Mesendoderm (in vitro differentiated cells): ENCODE measurements at regions not wholly inside any gene's neighbourhood (a gene's known extent, or its start where the extent isn't known, plus 50 kb on each side); places are given as distances from the start of the nearest gene placed in this dataset.
A peak's percentile ranks its signal among the peaks of the same experiment; 100 is the strongest.

Experiments used
- DNase-seq: peaks from one replicate; pipeline ENCODE4 v3.0.0; 2013
- H2AK5ac ChIP-seq: 2 replicates; pipeline ENCODE4 v1.6.1; 2013; ENCODE audit warnings: low read length, inconsistent platforms
- H2BK120ac ChIP-seq: 2 replicates; pipeline ENCODE4 v1.6.1; 2013; ENCODE audit warnings: low read depth, mild to moderate bottlenecking, low read length, moderate library complexity, mixed read lengths
- H2BK15ac ChIP-seq: replicated peaks from 2 replicates; pipeline ENCODE4 v1.6.1; 2013; ENCODE audit warnings: low read depth, mild to moderate bottlenecking, moderate library complexity
- H2BK5ac ChIP-seq: 2 replicates; pipeline ENCODE4 v1.6.1; 2013; ENCODE audit warnings: low read length, inconsistent platforms
- H3K18ac ChIP-seq: 2 replicates; pipeline ENCODE4 v1.6.1; 2013; ENCODE audit warnings: mild to moderate bottlenecking, low read length, mixed read lengths
- H3K23ac ChIP-seq: one replicate; pipeline ENCODE4 v1.6.1; 2013; ENCODE audit warnings: low read length
- H3K27ac ChIP-seq: 2 replicates; pipeline ENCODE4 v1.5.1; 2013; ENCODE audit warnings: low read depth, mild to moderate bottlenecking, inconsistent platforms, low read length, moderate library complexity
- H3K27me3 ChIP-seq: 2 replicates; pipeline ENCODE4 v1.6.1; 2013; ENCODE audit warnings: low read length, control low read depth, mild to moderate bottlenecking, inconsistent platforms; ENCODE audit not compliant: insufficient read depth, poor library complexity
- H3K36me3 ChIP-seq: 2 replicates; pipeline ENCODE4 v1.6.1; 2013; ENCODE audit warnings: low read length, inconsistent platforms; ENCODE audit not compliant: control insufficient read depth, insufficient read depth
- H3K4ac ChIP-seq: one replicate; pipeline ENCODE4 v1.6.1; 2013; ENCODE audit warnings: low read depth, mild to moderate bottlenecking, low read length, moderate library complexity
- H3K4me1 ChIP-seq: 2 replicates; pipeline ENCODE4 v1.6.1; 2013; ENCODE audit warnings: low read depth, low read length, inconsistent platforms; ENCODE audit not compliant: control insufficient read depth
- H3K4me2 ChIP-seq: 2 replicates; pipeline ENCODE4 v1.6.1; 2013; ENCODE audit warnings: low read length
- H3K4me3 ChIP-seq: 2 replicates; pipeline ENCODE4 v1.5.1; 2013; ENCODE audit warnings: mild to moderate bottlenecking, low read length
- H3K56ac ChIP-seq: one replicate; pipeline ENCODE4 v1.6.1; 2013; ENCODE audit warnings: low read length
- H3K79me1 ChIP-seq: 2 replicates; pipeline ENCODE4 v1.6.1; 2013; ENCODE audit warnings: low read length, inconsistent platforms
- H3K79me2 ChIP-seq: 2 replicates; pipeline ENCODE4 v1.6.1; 2013; ENCODE audit warnings: mild to moderate bottlenecking, low read length; ENCODE audit not compliant: control insufficient read depth, insufficient read depth
- H3K9ac ChIP-seq: 2 replicates; pipeline ENCODE4 v1.6.1; 2013; ENCODE audit warnings: low read length, inconsistent platforms
- H4K5ac ChIP-seq: one replicate; pipeline ENCODE4 v1.6.1; 2013; ENCODE audit warnings: low read length
- H4K8ac ChIP-seq: one replicate; pipeline ENCODE4 v1.6.1; 2013; ENCODE audit warnings: low read depth, mild to moderate bottlenecking, control low read depth, low read length, moderate library complexity
- WGBS: extraction: QIAGEN DNeasy Blood & Tissue Kit; methylation state at CpG from one replicate; pipeline ENCODE4 v1.1.7; 2013; ENCODE audit warnings: low lambda C conversion rate, missing lambda C conversion rate; ENCODE audit not compliant: insufficient coverage; ENCODE audit errors: extremely low coverage; 5-methylcytosine and 5-hydroxymethylcytosine counted together

DNA sequence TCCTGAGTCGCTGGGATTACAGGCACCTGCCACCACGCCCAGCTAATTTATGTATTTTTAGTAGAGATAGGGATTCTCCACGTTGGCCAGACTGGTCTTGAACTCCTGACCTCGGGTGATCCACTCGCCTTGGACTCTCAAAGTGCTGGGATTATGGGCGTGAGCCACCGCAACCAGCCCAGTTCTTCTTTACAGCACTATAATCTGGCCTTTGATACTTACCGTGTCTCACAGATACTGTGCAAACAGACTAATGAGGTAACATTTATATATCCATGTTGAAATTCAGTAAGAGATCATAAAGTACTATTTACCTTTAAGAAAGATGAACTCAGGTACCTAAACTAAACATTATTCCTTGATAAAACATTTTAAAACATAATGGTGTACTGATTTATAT is 121.8 kb upstream of the PRR20A start:
- no peak overlapping the region for H2BK5ac ChIP-seq
- H3K79me1 ChIP-seq, result no peaks in the 10 kb centered on the region
- no peak overlapping the region for H2BK15ac ChIP-seq
- H4K5ac ChIP-seq, result no peak overlapping the region
- no peaks in the 10 kb centered on the region for H3K4me1 ChIP-seq
- no peak overlapping the region for H3K23ac ChIP-seq
- H3K4ac ChIP-seq, result no peak overlapping the region
- H2AK5ac ChIP-seq, result no peak overlapping the region
- WGBS, result no CpG with 5 or more reads among the region's 8 CpGs
- H4K8ac ChIP-seq, result no peak overlapping the region
- no peak overlapping the region for H3K4me2 ChIP-seq
- H3K79me2 ChIP-seq, result no peaks in the 10 kb centered on the region
- H2BK120ac ChIP-seq, result no peak overlapping the region
- H3K56ac ChIP-seq, result no peak overlapping the region
- H3K4me3 ChIP-seq, result no peak overlapping the region
- H3K27ac ChIP-seq, result no peak overlapping the region
- no peak overlapping the region for H3K9ac ChIP-seq
- no peak for DNase-seq
- no peaks in the 10 kb centered on the region for H3K27me3 ChIP-seq
- no peaks in the 10 kb centered on the region for H3K36me3 ChIP-seq
- H3K18ac ChIP-seq, result no peak overlapping the region

DNA sequence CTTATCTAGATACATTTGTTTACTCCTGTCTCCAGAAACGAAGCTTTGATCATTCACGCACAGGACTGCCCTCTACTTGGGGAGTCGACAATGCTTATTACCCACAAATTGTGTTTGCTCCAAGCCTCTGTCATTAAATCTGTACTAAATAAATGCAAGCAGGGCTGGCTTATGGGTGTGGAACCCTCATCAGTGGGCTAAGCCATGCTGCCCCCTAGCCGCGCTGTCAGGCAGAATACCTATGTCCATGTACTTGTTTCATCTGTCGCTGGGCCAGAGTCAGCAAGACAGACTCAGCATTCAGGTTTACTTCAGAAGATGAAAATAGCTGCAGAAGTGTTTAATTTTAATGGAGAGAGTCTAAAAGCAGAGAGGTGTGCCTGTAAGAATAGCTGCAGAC is 110.0 kb upstream of the PRR20A start:
- no peak overlapping the region for H2BK15ac ChIP-seq
- H3K4me1 ChIP-seq, result no peaks in the 10 kb centered on the region
- H2BK120ac ChIP-seq, result no peak overlapping the region
- no peak for DNase-seq
- no CpG with 5 or more reads among the region's 6 CpGs for WGBS
- no peak overlapping the region for H2BK5ac ChIP-seq
- H3K27me3 ChIP-seq, result no peaks in the 10 kb centered on the region
- H2AK5ac ChIP-seq, result no peak overlapping the region
- no peak overlapping the region for H3K9ac ChIP-seq
- H3K79me1 ChIP-seq, result no peaks in the 10 kb centered on the region
- H3K79me2 ChIP-seq, result no peaks in the 10 kb centered on the region
- H3K36me3 ChIP-seq, result no peaks in the 10 kb centered on the region
- H3K27ac ChIP-seq, result no peak overlapping the region
- H3K4ac ChIP-seq, result no peak overlapping the region
- H3K56ac ChIP-seq, result no peak overlapping the region
- H3K4me2 ChIP-seq, result no peak overlapping the region
- no peak overlapping the region for H4K8ac ChIP-seq
- no peak overlapping the region for H3K23ac ChIP-seq
- no peak overlapping the region for H3K4me3 ChIP-seq
- no peak overlapping the region for H4K5ac ChIP-seq
- no peak overlapping the region for H3K18ac ChIP-seq

DNA sequence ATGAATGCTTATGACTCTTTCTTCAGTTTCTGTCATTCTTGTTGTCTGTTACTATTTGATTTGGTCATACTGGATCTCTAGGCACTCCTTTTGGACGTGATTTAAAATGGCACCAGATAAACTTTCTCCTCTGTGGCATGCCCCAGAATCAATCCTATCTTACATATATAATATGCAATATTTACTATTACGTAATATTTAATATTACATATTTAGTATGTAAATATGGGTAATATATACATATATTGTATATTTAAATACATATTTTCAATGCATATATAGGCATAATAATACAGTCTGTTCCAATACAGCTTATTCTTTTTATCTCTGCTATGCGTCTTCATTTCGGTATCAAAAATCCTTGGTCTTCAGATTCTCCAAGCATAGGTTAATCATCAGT is 104.4 kb upstream of the PRR20A start:
- no peak overlapping the region for H2BK15ac ChIP-seq
- H3K18ac ChIP-seq, result no peak overlapping the region
- no peaks in the 10 kb centered on the region for H3K4me1 ChIP-seq
- H3K79me1 ChIP-seq, result no peaks in the 10 kb centered on the region
- H3K23ac ChIP-seq, result no peak overlapping the region
- no peak overlapping the region for H4K8ac ChIP-seq
- no peak overlapping the region for H3K27ac ChIP-seq
- no peak overlapping the region for H3K56ac ChIP-seq
- no peak overlapping the region for H2BK120ac ChIP-seq
- no peak overlapping the region for H2BK5ac ChIP-seq
- WGBS, result 100% methylated on average over 1 of the region's 4 CpGs
- no peak overlapping the region for H4K5ac ChIP-seq
- H3K9ac ChIP-seq, result no peak overlapping the region
- H3K27me3 ChIP-seq, result no peaks in the 10 kb centered on the region
- no peak for DNase-seq
- H3K79me2 ChIP-seq, result no peaks in the 10 kb centered on the region
- no peak overlapping the region for H3K4me2 ChIP-seq
- no peak overlapping the region for H2AK5ac ChIP-seq
- H3K4ac ChIP-seq, result no peak overlapping the region
- no peaks in the 10 kb centered on the region for H3K36me3 ChIP-seq
- H3K4me3 ChIP-seq, result no peak overlapping the region

DNA sequence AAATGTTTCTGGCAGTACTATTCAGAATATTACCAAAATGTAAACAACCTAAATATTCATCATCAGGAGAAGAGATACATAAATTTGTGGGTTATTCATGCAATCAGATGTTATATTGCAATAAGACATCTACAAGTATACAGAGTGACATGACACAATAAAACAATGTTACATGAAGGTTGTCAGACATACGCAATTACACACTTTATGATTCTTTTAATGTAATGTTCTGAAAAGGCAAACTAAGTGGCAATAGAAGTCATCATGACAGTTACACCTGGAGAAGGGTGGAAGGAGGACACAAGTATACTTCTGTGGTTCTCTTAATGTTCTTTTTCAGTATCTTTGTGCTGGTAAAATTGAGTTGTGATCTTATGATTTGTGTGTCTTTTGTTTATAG is 95.8 kb upstream of the PRR20A start:
- Histone ChIP-seq H2BK120ac (no peak overlapping the region), H3K4ac (no peak overlapping the region), H3K9ac (no peak overlapping the region), H3K27me3 (no peaks in the 10 kb centered on the region), H2AK5ac (no peak overlapping the region), H4K8ac (no peak overlapping the region), H3K79me2 (no peaks in the 10 kb centered on the region), H3K27ac (no peak overlapping the region), H3K79me1 (no peaks in the 10 kb centered on the region), H3K56ac (no peak overlapping the region), H3K18ac (no peak overlapping the region), H3K36me3 (no peaks in the 10 kb centered on the region), H3K4me2 (no peak overlapping the region), H4K5ac (no peak overlapping the region), H3K4me1 (no peaks in the 10 kb centered on the region), H2BK5ac (no peak overlapping the region), H2BK15ac (no peak overlapping the region), H3K23ac (no peak overlapping the region), H3K4me3 (no peak overlapping the region)
- no CpG with 5 or more reads among the region's 1 CpG for WGBS
- DNase-seq, result no peak

DNA sequence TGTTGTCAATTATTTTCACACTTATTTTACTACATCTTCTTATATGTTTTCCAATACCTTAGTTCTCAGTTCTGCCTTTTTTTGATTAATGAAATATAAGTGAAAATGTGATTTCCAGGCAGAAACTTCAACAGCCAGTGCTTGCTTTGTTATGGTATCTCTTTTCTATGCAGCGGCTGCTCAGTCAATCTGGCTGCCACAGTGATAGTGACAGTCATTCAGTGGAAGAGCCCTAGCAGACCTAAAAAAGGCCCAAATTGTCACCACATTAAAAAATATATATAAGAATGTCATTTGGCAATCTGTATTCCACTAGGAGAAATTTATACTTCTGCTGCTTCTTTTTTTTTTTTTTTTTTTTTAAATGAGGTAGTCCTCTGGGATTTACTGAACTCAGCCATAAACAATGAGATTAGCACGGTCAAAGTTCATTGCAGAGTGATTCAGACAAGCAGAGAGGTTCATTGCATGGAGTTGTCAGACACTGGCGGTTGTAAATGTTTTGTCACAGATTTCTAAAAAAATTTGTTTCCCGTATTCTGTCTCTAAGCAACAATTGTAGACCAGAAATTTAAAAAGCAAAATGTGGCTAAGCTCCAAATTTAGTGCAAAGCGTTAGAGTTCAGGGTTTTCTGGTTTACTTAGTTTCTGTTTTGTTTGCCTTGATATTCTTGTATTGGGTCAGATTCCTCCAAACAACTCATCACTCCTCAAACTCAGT is 94.7 kb upstream of the PRR20A start:
- H3K79me2 ChIP-seq, result no peaks in the 10 kb centered on the region
- no peak overlapping the region for H2AK5ac ChIP-seq
- no peak overlapping the region for H3K9ac ChIP-seq
- no peak overlapping the region for H2BK120ac ChIP-seq
- no peaks in the 10 kb centered on the region for H3K79me1 ChIP-seq
- no peaks in the 10 kb centered on the region for H3K36me3 ChIP-seq
- no peak for DNase-seq
- H3K27ac ChIP-seq, result no peak overlapping the region
- no peak overlapping the region for H2BK5ac ChIP-seq
- no peak overlapping the region for H3K56ac ChIP-seq
- H3K4ac ChIP-seq, result no peak overlapping the region
- no peak overlapping the region for H3K4me3 ChIP-seq
- H4K5ac ChIP-seq, result no peak overlapping the region
- no peak overlapping the region for H3K4me2 ChIP-seq
- no peak overlapping the region for H4K8ac ChIP-seq
- no peak overlapping the region for H2BK15ac ChIP-seq
- WGBS, result no CpG with 5 or more reads among the region's 5 CpGs
- no peak overlapping the region for H3K18ac ChIP-seq
- H3K4me1 ChIP-seq, result no peaks in the 10 kb centered on the region
- H3K27me3 ChIP-seq, result no peaks in the 10 kb centered on the region
- H3K23ac ChIP-seq, result no peak overlapping the region

DNA sequence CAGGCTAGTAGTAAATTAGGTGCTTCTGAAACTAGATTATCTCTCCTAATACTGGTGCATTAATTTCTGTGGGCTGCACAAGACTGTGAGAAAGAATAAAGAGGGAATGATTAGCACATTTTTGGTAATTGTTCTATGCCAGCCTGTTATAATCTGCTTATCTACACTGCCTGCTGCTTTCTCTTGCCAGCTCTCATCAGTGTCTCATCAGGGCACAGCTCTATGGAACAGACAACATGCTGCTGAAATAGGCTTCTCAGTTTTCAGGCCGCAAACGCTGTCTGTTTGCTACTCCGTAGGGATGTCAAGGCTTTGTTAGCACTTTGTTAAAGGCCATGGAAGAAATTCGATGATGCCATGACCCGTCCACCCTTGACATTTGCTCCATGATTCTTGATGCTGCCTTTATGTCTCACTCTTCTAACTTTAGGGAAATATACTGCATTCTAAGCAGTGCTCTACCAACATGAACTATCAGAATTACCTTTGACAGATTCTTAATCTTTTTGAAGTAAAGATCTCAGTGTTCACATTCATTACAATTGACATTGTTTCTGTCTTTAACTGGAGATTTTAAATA is 84.0 kb upstream of the PRR20A start:
- Histone ChIP-seq H2BK15ac (no peak overlapping the region), H3K4me1 (no peaks in the 10 kb centered on the region), H3K79me1 (no peaks in the 10 kb centered on the region), H3K36me3 (no peaks in the 10 kb centered on the region), H3K4ac (no peak overlapping the region), H3K56ac (no peak overlapping the region), H4K8ac (no peak overlapping the region), H3K27me3 (no peaks in the 10 kb centered on the region), H2AK5ac (no peak overlapping the region), H3K27ac (no peak overlapping the region), H2BK120ac (no peak overlapping the region), H3K18ac (no peak overlapping the region), H3K9ac (no peak overlapping the region), H4K5ac (no peak overlapping the region), H3K4me3 (no peak overlapping the region), H3K23ac (no peak overlapping the region), H2BK5ac (no peak overlapping the region), H3K4me2 (no peak overlapping the region), H3K79me2 (no peaks in the 10 kb centered on the region)
- WGBS, result no CpG with 5 or more reads among the region's 5 CpGs
- DNase-seq, result peak; percentile 37
